PFSK-1 (cell line): ENCODE measurements at regions not wholly inside any gene's neighbourhood (a gene's known extent, or its start where the extent isn't known, plus 50 kb on each side); places are given as distances from the start of the nearest gene placed in this dataset.

Experiments
- SIN3A ChIP-seq: IDR thresholded peaks from 2 replicates; pipeline ENCODE4 v1.6.1; 2012; ENCODE audit warnings: mild to moderate bottlenecking, low read length, moderate library complexity, borderline replicate concordance; ENCODE audit not compliant: insufficient read depth
- TAF1 ChIP-seq: IDR thresholded peaks from 2 replicates; pipeline ENCODE4 v1.6.1; 2012; ENCODE audit warnings: low read length, control low read depth, borderline replicate concordance; ENCODE audit not compliant: insufficient read depth
- TF ChIP-seq, protein P1 (sequence below), 2 experiments: IDR thresholded peaks; 2 replicates each; pipeline versions ENCODE4 v1.6.1 to v1.8.0; 2011 to 2012; ENCODE audit warnings: low read depth in 2 of 2, low read length in 2 of 2, control low read depth in 1 of 2, inconsistent platforms in 1 of 2, mild to moderate bottlenecking in 1 of 2, moderate library complexity in 1 of 2; ENCODE audit not compliant: insufficient read depth in 1 of 2

DNA sequence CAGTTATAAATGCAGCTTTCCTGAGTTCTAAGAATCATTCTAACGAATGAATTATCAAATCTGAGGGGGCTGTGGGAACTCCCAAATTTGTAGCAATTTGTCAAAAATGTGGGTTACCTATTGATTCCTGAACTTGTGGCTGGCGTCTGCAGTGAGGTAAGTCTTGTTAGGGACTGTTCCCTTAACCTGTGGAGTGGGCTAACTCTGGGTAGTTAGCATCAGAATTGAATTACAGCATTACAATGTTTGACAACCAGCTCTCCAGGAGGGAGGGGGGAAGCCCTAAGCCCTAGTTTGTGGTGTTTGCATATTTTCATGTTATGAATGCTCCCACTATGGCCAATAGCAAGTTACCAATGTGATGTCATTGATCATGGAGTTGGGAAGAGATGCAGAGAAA, 65.9 kb upstream of the STT3B start:
- TF ChIP-seq, protein P1, sequence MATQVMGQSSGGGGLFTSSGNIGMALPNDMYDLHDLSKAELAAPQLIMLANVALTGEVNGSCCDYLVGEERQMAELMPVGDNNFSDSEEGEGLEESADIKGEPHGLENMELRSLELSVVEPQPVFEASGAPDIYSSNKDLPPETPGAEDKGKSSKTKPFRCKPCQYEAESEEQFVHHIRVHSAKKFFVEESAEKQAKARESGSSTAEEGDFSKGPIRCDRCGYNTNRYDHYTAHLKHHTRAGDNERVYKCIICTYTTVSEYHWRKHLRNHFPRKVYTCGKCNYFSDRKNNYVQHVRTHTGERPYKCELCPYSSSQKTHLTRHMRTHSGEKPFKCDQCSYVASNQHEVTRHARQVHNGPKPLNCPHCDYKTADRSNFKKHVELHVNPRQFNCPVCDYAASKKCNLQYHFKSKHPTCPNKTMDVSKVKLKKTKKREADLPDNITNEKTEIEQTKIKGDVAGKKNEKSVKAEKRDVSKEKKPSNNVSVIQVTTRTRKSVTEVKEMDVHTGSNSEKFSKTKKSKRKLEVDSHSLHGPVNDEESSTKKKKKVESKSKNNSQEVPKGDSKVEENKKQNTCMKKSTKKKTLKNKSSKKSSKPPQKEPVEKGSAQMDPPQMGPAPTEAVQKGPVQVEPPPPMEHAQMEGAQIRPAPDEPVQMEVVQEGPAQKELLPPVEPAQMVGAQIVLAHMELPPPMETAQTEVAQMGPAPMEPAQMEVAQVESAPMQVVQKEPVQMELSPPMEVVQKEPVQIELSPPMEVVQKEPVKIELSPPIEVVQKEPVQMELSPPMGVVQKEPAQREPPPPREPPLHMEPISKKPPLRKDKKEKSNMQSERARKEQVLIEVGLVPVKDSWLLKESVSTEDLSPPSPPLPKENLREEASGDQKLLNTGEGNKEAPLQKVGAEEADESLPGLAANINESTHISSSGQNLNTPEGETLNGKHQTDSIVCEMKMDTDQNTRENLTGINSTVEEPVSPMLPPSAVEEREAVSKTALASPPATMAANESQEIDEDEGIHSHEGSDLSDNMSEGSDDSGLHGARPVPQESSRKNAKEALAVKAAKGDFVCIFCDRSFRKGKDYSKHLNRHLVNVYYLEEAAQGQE (IDR thresholded peaks at IDR 0.05; ENCODE audit: insufficient read depth in 1 of 2, low read depth in 2 of 2, low read length in 2 of 2): no peak
- TF ChIP-seq SIN3A: no peak
- no peak for TF ChIP-seq TAF1
